Activated CD4-positive, alpha-beta T cell treated with anti-CD3 and anti-CD28 coated beads for 36 hours (primary cell): ENCODE measurements at regions not wholly inside any gene's neighbourhood (a gene's known extent, or its start where the extent isn't known, plus 50 kb on each side); places are given as distances from the start of the nearest gene placed in this dataset.

ENCODE experiments used
- ATAC-seq: fragments of 200-7000 bp; cut with Tn5 transposase; one replicate; pipeline ENCODE4 v1.10.0; 2021; ENCODE audit warnings: mild to moderate bottlenecking, moderate library complexity
- CTCF ChIA-PET: fragments of 350-600 bp; sonication (Branson Sonifier 250); formaldehyde crosslinking; loops from one replicate; lab custom pipeline; 2021; ENCODE audit warnings: antibody characterized with exemption; lab: Charles Lee
- POLR2A ChIA-PET: fragments of 350-600 bp; sonication (Branson Sonifier 250); formaldehyde crosslinking; loops from one replicate; lab custom pipeline; 2021; ENCODE audit warnings: antibody characterized with exemption, inconsistent platforms; lab: Charles Lee
- DNase-seq: peaks from one replicate; pipeline ENCODE4 v3.0.0-alpha.2; 2020
- H3K27ac Mint-ChIP-seq: one replicate; pipeline ENCODE4 v1.8.0; 2021; ENCODE audit warnings: mixed read lengths
- H3K27me3 Mint-ChIP-seq: one replicate; pipeline ENCODE4 v1.8.0; 2021; ENCODE audit warnings: mixed read lengths
- H3K36me3 Mint-ChIP-seq: one replicate; pipeline ENCODE4 v1.8.0; 2021; ENCODE audit warnings: low read depth, mixed read lengths
- H3K4me1 Mint-ChIP-seq: one replicate; pipeline ENCODE4 v1.8.0; 2021; ENCODE audit warnings: mixed read lengths
- H3K4me3 Mint-ChIP-seq: one replicate; pipeline ENCODE4 v1.8.0; 2021; ENCODE audit warnings: mild to moderate bottlenecking, moderate library complexity, mixed read lengths
- H3K9me3 Mint-ChIP-seq: one replicate; pipeline ENCODE4 v1.8.0; 2021; ENCODE audit warnings: low read depth, mixed read lengths
- intact Hi-C, 2 experiments: fragments of 100-400 bp; cut with DNase I in 1 of 2; cut with micrococcal nuclease in 1 of 2; formaldehyde crosslinking; loops; one replicate each; pipeline versions ENCODE4 v1.14.2 to v1.15.1; 2022 to 2024; cut with DNase I, micrococcal nuclease

GRCh38 chr9:73037613-73038012 is 84.8 kb upstream of the ALDH1A1 start:
- POLR2A ChIA-PET = no interaction called here
- CTCF ChIA-PET = no interaction called here
- ATAC-seq (no peak), DNase-seq (no peak)
- H3K36me3 Mint-ChIP-seq = no peaks in the 10 kb centered on the region
- H3K4me3 Mint-ChIP-seq = no peak overlapping the region
- no peaks in the 10 kb centered on the region for H3K9me3 Mint-ChIP-seq
- no peak overlapping the region for H3K27ac Mint-ChIP-seq
- H3K27me3 Mint-ChIP-seq = peaks cover 13% of the 10 kb centered on the region
- intact Hi-C loops = no loop called here
- no peaks in the 10 kb centered on the region for H3K4me1 Mint-ChIP-seq

GRCh38 chr9:73034962-73035361 is 82.1 kb upstream of the ALDH1A1 start:
- no peak for DNase-seq
- H3K9me3 Mint-ChIP-seq = no peaks in the 10 kb centered on the region
- no peak overlapping the region for H3K4me3 Mint-ChIP-seq
- no peak overlapping the region for H3K27ac Mint-ChIP-seq
- intact Hi-C loops = no loop called here
- peaks cover 13% of the 10 kb centered on the region for H3K27me3 Mint-ChIP-seq
- ChIA-PET CTCF (no interaction called here), POLR2A (no interaction called here)
- H3K36me3 Mint-ChIP-seq = no peaks in the 10 kb centered on the region
- no peaks in the 10 kb centered on the region for H3K4me1 Mint-ChIP-seq
- ATAC-seq = no peak

GRCh38 chr9:73031350-73031749 is 78.5 kb upstream of the ALDH1A1 start:
- H3K27me3 Mint-ChIP-seq = peaks cover 8% of the 10 kb centered on the region
- DNase-seq = no peak
- CTCF ChIA-PET = interaction anchor here (0.7 to 1.3 kb wide), 2 partner anchors 9 to 110 kb away, joined by 3 to 8 read pairs; no protein-coding TSS in a partner anchor
- no peak overlapping the region for H3K4me3 Mint-ChIP-seq
- no peaks in the 10 kb centered on the region for H3K4me1 Mint-ChIP-seq
- no peak for ATAC-seq
- POLR2A ChIA-PET = no interaction called here
- H3K9me3 Mint-ChIP-seq = no peaks in the 10 kb centered on the region
- H3K27ac Mint-ChIP-seq = no peak overlapping the region
- intact Hi-C loops = no loop called here
- no peaks in the 10 kb centered on the region for H3K36me3 Mint-ChIP-seq

- ChIA-PET CTCF (no interaction called here), POLR2A (no interaction called here)
- intact Hi-C loops = no loop called here
- Mint-ChIP-seq H3K36me3 (no peaks in the 10 kb centered on the region), H3K4me3 (no peak overlapping the region), H3K9me3 (no peaks in the 10 kb centered on the region), H3K27me3 (peaks cover 4% of the 10 kb centered on the region), H3K4me1 (no peaks in the 10 kb centered on the region), H3K27ac (no peak overlapping the region)
- ATAC-seq (no peak), DNase-seq (no peak)
These were observed 77.6 kb upstream of the ALDH1A1 start for GRCh38 chr9:73030370-73031030.

GRCh38 chr9:73029346-73029745 is 76.5 kb upstream of the ALDH1A1 start:
- no peak for ATAC-seq
- POLR2A ChIA-PET = no interaction called here
- intact Hi-C loops = loop anchor here in 1 of 2 experiments (10.0 kb wide), 1 partner anchor 995 kb away; no protein-coding TSS in a partner anchor
- no peaks in the 10 kb centered on the region for H3K9me3 Mint-ChIP-seq
- H3K4me3 Mint-ChIP-seq = no peak overlapping the region
- DNase-seq = no peak
- peaks cover 3% of the 10 kb centered on the region for H3K27me3 Mint-ChIP-seq
- no peaks in the 10 kb centered on the region for H3K36me3 Mint-ChIP-seq
- CTCF ChIA-PET = no interaction called here
- H3K27ac Mint-ChIP-seq = no peak overlapping the region
- H3K4me1 Mint-ChIP-seq = no peaks in the 10 kb centered on the region

GRCh38 chr9:73026375-73026774 is 73.5 kb upstream of the ALDH1A1 start:
- DNase-seq = no peak
- H3K27me3 Mint-ChIP-seq = peaks cover 3% of the 10 kb centered on the region
- intact Hi-C loops = loop anchor here in 1 of 2 experiments (10.0 kb wide), 1 partner anchor 992 kb away; no protein-coding TSS in a partner anchor
- no peaks in the 10 kb centered on the region for H3K9me3 Mint-ChIP-seq
- no peak for ATAC-seq
- H3K27ac Mint-ChIP-seq = no peak overlapping the region
- peaks cover 8% of the 10 kb centered on the region for H3K4me1 Mint-ChIP-seq
- H3K4me3 Mint-ChIP-seq = no peak overlapping the region
- CTCF ChIA-PET = interaction anchor here (0.9 kb wide), 1 partner anchor 170 kb away, joined by 3 read pairs; no protein-coding TSS in a partner anchor
- H3K36me3 Mint-ChIP-seq = no peaks in the 10 kb centered on the region
- POLR2A ChIA-PET = no interaction called here

GRCh38 chr9:73024601-73025034 is 71.8 kb upstream of the ALDH1A1 start:
- ChIA-PET POLR2A (no interaction called here), CTCF (no interaction called here)
- Mint-ChIP-seq H3K9me3 (no peaks in the 10 kb centered on the region), H3K27ac (no peak overlapping the region), H3K4me3 (no peak overlapping the region), H3K27me3 (peaks cover 9% of the 10 kb centered on the region), H3K4me1 (peaks cover 8% of the 10 kb centered on the region), H3K36me3 (no peaks in the 10 kb centered on the region)
- DNase-seq (no peak), ATAC-seq (no peak)
- intact Hi-C loops = loop anchor here (5.0 to 10.0 kb wide), 4 partner anchors 152 to 990 kb away; no protein-coding TSS in a partner anchor

- ChIA-PET POLR2A (no interaction called here), CTCF (interaction anchor here (0.7 to 2.8 kb wide), 15 partner anchors 8 to 1592 kb away, joined by 3 to 16 read pairs (median 4); no protein-coding TSS in a partner anchor)
- Mint-ChIP-seq H3K27me3 (peaks cover 11% of the 10 kb centered on the region), H3K4me1 (peaks cover 8% of the 10 kb centered on the region), H3K27ac (no peak overlapping the region), H3K9me3 (peaks cover under 1% of the 10 kb centered on the region), H3K36me3 (no peaks in the 10 kb centered on the region), H3K4me3 (no peak overlapping the region)
- intact Hi-C loops = loop anchor here (1.0 to 10.0 kb wide), 6 partner anchors 151 to 988 kb away; no protein-coding TSS in a partner anchor
- ATAC-seq (peak; percentile 74), DNase-seq (peak; percentile 72)
These were observed 70.2 kb upstream of the ALDH1A1 start for GRCh38 chr9:73023025-73023541.

- ATAC-seq = no peak
- Mint-ChIP-seq H3K4me1 (peaks cover 8% of the 10 kb centered on the region), H3K27me3 (peaks cover 13% of the 10 kb centered on the region), H3K36me3 (no peaks in the 10 kb centered on the region), H3K9me3 (peaks cover 3% of the 10 kb centered on the region), H3K27ac (no peak overlapping the region), H3K4me3 (no peak overlapping the region)
- POLR2A ChIA-PET = no interaction called here
- DNase-seq = no peak
- CTCF ChIA-PET = interaction anchor here (0.7 to 2.8 kb wide), 14 partner anchors 8 to 741 kb away, joined by 3 to 16 read pairs (median 4); no protein-coding TSS in a partner anchor
- intact Hi-C loops = loop anchor here (2.0 to 10.0 kb wide), 5 partner anchors 150 to 988 kb away; no protein-coding TSS in a partner anchor
These were observed 69.5 kb upstream of the ALDH1A1 start for GRCh38 chr9:73022353-73022752.

- POLR2A ChIA-PET = no interaction called here
- intact Hi-C loops = loop anchor here (5.0 to 10.0 kb wide), 4 partner anchors 149 to 986 kb away; no protein-coding TSS in a partner anchor
- ATAC-seq = no peak
- H3K36me3 Mint-ChIP-seq = no peaks in the 10 kb centered on the region
- peaks cover 15% of the 10 kb centered on the region for H3K27me3 Mint-ChIP-seq
- H3K9me3 Mint-ChIP-seq = peaks cover 3% of the 10 kb centered on the region
- no peak overlapping the region for H3K27ac Mint-ChIP-seq
- DNase-seq = no peak
- no peak overlapping the region for H3K4me3 Mint-ChIP-seq
- CTCF ChIA-PET = interaction anchor here (0.6 to 2.8 kb wide), 6 partner anchors 11 to 740 kb away, joined by 3 to 16 read pairs (median 6); no protein-coding TSS in a partner anchor
- peaks cover 8% of the 10 kb centered on the region for H3K4me1 Mint-ChIP-seq
These were observed 68.0 kb upstream of the ALDH1A1 start for GRCh38 chr9:73020877-73021276.

- ChIA-PET CTCF (interaction anchor here (1.6 to 2.2 kb wide), 2 partner anchors 9 to 68 kb away, joined by 3 to 14 read pairs; no protein-coding TSS in a partner anchor), POLR2A (interaction anchor here (0.6 kb wide), 1 partner anchor 156 kb away, joined by 4 read pairs; no protein-coding TSS in a partner anchor)
- ATAC-seq (no peak), DNase-seq (no peak)
- Mint-ChIP-seq H3K27ac (no peak overlapping the region), H3K4me3 (no peak overlapping the region), H3K9me3 (peaks cover 3% of the 10 kb centered on the region), H3K4me1 (no peaks in the 10 kb centered on the region), H3K27me3 (peaks cover 14% of the 10 kb centered on the region), H3K36me3 (no peaks in the 10 kb centered on the region)
- intact Hi-C loops = no loop called here
These were observed 61.2 kb upstream of the ALDH1A1 start for GRCh38 chr9:73014011-73014410.
